Islet of Langerhans (tissue), 1 donor: ENCODE measurements at regions not wholly inside any gene's neighbourhood (a gene's known extent, or its start where the extent isn't known, plus 50 kb on each side); places are given as distances from the start of the nearest gene placed in this dataset.
"Not testable (repeated sequence)": the region's sequence is repeated elsewhere in the genome, so short reads cannot be mapped to it uniquely, and the experiment has no call there.

Experiments used
- FAIRE-seq: peaks from one replicate; lab custom pipeline; 2011; peaks lifted over from hg19 to GRCh38; lab: Jason Lieb, UNC

DNA sequence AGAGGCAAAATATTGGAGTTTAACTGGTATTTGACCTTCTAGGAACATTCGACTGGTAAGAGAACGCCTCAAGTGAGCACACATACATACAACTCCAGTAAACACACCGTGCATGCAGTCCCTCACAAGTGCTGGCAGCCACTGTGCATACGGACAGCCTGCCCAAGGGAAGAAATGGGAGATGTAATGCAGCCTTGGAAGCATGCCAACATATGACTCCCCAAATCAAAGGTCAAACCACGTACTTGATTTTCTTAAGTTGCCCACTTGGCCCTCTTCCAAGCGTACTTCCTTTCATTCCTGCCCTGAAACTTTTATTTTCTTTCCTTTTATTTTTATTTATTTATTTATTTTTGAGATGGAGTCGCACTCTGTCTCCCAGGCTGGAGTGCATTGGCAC is 206.6 kb downstream of the SPRY1 start:
- no peak for FAIRE-seq

DNA sequence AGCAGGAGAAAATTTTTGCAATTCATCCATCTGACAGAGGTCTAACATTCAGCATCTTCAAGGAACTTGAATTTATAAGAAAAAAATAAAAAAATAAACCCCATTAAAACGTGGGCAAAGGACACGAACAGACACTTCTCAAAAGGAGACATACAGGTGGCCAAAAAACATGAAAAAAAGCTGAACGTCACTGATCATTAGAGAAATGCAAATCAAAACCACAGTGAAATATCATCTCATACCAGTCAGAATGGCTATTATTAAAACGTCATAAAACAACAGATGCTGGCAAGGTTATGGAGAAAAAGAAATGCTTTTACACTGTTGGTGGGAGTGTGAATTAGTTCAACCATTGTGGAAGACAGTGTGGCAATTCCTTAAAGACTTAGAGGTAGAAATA is 209.2 kb downstream of the SPRY1 start:
- not testable (repeated sequence) for FAIRE-seq

DNA sequence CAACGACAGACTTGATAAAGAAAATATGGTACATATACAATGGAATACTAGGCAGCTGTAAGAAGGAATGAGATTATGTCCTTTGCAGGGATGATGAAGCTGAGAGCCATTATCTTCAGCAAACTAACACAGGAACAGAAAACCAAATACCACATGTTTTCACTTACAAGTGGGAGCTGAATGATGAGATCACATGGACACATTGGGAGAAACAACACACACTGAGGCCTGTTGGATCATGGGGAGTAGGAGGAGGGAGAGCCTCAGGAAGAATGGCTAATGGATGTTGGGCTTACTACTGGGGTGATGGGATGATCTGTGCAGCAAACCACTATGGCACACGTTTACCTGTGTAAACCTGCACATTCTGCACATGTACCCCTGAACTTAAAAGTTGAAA is 209.7 kb downstream of the SPRY1 start:
- FAIRE-seq = no peak

DNA sequence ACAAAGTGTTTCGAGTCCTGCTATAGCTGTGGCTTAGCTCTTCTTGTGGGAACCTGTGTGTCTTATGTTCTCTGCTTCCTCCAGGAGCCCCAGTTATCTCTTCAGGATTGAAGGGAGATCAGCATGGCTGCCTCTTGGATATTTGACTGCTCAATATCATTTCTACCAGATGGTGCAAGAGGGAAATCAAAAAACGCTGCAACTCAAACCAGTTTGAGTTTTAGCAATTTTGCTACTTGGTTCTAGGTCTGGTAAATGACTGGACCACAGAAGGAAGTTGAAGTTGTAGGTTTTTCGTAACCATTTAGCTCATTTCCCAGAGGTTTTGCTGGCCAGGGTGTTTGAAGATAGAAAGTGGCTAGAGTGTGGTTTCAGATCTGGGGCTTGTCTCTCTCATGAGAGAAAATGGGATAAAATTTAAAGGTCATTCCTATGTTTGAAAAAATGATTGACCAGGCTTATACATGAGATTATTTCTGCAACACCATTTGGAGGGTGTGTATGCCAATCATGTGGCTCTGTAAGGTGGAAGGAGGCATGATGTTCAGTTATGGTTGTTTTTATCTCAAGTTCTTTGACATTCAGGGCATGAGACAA is 210.4 kb downstream of the SPRY1 start:
- FAIRE-seq = no peak

DNA sequence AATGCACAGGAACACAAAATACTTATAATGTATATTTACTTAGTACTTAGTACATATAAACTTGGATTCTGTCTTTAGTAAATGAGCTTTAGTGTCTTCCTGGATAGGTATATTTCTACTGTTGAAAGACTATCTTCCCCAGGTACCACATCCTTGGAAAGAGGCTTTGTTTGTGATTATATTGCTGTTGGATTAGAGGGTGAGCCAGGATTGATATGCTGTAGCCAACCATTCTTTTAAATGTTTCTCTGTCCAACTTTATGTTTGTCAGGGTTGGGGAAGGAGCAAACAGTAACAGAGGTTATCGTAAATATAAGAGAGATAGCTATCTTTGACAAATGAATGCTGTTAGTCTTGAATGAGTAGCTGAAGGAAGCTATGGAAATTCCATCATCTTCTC is 213.2 kb downstream of the SPRY1 start:
- FAIRE-seq = no peak

DNA sequence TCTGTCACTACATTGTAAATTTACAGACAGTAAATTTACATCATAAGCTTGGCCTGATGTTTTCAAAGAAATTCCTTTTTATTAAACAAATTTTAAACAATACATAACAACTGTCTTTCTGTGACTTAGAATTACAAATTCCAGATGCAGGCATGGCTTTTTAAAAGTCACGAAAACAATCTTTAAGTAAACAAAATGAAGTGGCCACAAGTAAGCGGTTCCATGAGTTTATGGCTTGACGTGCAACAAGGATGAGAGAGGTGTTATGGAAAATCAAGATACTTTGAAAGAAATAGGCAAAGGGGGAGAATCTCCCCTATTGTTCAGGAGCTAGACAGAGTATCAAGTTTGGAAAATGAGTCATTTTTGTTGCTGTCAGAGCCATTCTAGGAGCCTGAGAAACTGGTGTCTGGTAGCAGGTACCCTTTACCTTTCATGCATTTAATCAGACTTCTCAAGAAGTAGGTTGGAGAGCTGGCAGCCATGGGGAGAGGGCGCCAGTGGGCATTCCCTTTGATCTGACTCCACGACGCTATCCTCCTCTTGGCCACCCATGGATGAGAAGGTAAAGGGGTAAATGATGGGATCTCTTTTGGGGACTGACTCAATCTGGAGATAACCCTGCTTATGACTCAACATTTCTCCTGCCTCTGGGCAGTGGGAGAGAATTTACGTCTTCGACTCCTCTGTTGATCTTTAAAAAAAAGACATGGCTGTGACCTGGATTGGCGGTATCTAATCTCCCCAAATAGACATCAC is 217.2 kb downstream of the SPRY1 start:
- FAIRE-seq = no peak

DNA sequence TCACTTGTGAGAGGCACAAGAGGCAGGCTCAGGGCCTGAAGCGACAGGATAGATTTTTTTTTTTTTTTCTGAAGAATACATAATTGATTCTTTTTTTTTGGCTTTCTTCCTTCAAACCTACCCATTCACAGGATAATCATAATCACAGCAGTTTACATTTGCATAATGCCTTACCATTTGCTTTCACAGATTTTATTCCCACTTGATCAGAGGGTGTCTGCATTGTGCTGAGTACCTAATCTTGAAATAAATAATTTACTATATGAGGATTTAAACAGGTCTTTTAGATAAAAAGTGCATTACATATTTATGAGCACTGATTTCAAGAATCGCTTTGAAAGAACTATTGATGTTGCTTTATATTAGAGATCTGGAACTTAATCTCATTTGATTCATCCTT is 219.3 kb downstream of the SPRY1 start:
- FAIRE-seq = no peak

DNA sequence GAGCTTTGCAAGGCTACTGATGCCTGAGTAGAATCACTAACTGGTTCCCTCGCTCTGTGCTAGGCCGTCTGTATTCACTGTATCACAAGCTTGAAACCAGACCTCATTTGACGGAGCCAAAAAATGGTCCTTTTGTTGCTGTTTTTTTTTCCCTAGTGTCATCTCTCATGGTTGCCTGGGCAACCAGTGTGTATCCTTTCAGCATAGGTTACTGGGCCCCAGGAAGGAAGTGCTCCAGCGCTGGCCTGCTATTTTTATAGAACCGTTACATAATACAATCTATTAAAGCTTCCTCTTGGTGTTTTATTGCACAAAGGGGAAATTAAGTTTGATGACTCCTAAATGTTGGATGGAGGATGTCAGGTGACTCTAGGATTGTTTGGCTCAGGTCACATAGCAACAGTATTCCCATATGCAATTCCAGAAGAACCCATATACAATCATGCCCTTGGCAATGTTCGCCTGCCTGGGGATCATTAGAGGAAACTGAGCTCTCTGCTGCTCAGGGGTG is 220.4 kb downstream of the SPRY1 start:
- FAIRE-seq = peak; percentile 49

DNA sequence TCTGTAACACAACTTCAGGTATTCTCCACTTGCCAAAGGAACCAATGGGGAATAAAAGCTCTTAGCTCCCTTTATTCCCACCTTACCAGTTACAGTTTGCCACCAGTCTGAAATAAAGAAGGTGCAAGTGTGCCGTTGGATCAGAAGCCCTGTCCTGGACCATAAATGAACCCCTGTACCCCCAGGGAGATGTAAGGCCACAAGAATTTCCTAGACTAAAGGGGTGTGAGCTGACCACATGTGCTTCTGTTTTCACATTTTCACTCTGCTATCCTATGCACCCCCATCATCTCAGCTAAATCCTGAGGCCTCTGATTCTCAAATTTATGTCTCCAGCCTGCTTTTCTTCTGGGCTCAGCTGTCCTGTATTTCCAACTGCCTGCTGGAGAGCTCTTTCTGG is 221.2 kb downstream of the SPRY1 start:
- no peak for FAIRE-seq

DNA sequence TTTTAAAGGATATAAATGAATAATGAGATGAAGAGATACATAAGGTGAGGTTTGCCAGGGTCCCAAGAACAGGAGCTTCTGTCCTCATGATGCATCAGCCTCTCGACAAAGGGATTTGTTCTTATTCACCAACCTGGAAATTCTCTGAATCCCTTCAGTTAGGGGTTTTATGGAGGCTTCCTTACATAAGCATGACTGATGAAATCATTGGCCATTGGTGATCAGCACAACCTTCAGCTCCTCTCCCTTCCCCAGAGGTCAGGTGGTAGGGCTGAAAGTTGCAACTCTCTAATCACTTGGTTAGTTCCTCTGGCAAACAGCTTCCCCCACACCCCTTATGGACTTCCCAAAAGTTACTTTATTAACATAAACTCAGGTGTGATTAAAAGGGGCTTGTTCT is 222.0 kb downstream of the SPRY1 start:
- FAIRE-seq = no peak

DNA sequence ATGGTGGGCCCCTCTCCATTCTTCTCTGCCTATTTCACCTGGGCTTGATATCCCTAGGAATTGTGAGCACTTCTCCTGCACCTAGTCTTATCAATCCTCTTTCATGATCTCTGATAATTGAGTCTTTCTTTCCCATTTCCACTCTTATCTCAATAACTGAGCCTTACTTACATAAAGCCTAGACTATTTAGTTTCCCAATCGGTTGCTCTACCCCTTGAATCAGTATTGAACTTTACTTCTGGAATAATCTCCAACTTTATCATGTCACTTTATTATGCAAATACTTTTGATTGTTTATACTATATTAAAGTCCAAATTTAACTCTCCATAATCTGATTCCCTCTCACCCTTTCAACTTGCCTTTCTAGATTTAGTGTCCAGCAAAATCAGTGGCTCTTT is 222.7 kb downstream of the SPRY1 start:
- FAIRE-seq = no peak

DNA sequence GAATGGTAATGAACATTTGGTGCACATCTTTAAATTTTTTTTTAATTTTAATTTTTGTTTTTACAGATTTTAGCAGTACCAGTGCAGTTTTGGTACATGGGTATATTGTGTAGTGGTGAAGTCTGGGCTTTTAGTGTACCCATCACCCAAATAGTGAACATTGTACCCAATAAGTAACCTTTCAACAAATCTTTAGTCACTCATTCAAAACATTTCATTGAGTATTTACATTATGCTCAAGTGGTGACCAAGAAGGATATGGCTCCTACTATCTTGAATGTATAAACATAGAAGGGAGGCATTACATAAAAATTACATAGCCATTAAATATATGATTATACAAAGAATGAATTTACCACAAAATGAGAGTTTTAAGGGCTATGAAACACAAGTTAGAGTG is 223.3 kb downstream of the SPRY1 start:
- peak; percentile 74 for FAIRE-seq

DNA sequence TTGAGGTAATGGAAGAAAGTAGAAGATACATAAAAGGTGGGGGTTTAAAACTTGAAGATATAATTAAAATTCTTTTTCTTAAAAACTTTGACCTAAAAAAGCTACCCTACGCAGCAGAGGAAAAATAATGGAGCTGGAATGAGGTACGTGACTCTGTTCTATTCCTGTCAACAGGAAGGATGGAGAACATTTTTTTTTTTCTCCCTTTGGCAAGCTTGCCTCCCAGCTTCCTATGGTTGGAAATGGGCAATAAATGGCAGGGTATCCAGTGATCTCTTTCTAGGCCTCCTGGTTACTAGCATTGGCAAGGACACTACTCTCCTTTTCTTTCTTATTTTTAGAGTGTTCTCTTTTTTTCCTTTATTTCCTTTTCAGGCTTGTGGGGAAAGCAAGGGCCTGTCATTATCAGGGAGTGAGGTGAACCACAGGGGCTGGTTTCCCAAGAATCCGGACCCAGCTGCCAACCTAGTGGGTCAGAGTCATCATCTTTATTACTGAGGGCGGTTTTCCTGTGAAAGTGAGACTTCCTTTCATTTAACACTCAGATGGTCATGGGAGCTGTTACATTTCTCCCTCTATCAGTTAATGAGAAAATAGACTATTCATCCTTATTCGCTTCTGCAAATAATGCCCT is 224.6 kb downstream of the SPRY1 start:
- no peak for FAIRE-seq

DNA sequence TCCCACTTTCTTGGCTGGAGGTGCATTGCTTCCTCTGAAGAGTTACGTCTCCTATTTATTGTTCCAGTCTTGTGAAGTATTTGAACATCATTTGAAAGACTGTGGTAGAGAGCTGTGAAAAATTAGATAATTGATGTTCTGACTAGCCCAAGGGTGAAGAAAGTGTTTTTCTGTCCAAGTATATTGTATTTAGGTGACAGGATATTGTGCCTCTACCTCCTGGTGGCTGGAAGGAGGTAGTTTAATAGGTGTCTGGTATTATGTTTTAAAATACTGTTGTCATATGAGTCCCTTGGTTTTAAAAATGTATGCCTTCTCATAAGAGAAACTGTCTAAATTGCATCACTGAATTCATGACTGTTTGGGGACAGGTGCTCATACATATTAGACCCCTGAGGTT is 226.0 kb downstream of the SPRY1 start:
- FAIRE-seq = no peak

DNA sequence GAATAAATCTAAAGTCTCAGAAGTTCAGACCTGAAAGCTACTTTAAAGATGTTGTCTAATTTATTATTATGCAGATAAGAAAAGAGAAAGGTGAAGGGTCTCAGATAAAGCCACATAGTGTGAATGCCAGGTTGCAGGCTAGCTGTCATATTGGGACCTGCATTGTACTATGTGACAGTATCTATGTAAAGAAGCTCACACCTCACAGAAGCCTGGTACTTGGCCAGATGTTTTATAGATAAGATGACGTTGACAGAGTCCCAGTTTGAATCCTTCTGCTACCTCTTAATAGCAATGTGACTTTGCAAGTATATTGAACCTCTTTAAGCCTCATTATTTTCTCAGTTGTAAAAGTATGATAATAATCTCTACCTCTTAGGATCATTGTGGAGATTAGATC is 227.0 kb downstream of the SPRY1 start:
- no peak for FAIRE-seq

DNA sequence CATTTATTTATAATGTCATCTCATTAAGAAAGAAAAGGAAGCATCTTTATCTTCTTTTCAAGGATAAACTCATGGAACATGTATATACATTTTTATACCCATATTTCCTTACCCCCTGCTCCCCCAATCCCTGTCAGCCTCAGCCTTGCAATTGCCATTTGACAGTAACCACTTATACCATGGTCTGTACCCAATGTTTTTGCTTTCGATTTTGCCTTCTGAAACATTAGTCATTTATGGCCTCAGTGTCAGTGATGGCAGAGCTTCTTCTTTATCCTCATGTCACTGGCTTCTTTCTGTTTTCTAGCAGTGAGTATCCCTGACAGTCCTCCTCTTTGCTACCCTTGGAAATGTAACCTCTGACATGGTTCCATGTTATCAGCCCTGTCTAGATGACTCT is 228.4 kb downstream of the SPRY1 start:
- FAIRE-seq = no peak

DNA sequence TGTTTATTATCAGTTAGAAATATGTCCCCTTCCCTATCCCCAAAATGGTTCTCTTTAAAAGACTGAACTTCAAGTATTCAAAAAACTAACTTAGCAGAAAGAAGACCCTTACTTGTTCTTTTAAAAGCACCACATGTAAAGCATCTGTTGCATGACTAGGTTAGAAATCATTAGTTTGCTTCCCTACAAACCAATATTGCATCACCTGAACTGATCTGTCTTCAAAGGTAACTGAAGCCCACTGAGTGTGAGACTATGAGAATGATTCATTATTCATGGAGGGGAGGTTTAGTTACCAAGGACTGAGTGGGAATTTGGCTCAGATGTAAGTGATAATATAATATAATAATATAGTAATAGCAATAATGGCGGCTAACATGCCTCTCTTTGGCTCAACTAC is 231.7 kb downstream of the SPRY1 start:
- no peak for FAIRE-seq

DNA sequence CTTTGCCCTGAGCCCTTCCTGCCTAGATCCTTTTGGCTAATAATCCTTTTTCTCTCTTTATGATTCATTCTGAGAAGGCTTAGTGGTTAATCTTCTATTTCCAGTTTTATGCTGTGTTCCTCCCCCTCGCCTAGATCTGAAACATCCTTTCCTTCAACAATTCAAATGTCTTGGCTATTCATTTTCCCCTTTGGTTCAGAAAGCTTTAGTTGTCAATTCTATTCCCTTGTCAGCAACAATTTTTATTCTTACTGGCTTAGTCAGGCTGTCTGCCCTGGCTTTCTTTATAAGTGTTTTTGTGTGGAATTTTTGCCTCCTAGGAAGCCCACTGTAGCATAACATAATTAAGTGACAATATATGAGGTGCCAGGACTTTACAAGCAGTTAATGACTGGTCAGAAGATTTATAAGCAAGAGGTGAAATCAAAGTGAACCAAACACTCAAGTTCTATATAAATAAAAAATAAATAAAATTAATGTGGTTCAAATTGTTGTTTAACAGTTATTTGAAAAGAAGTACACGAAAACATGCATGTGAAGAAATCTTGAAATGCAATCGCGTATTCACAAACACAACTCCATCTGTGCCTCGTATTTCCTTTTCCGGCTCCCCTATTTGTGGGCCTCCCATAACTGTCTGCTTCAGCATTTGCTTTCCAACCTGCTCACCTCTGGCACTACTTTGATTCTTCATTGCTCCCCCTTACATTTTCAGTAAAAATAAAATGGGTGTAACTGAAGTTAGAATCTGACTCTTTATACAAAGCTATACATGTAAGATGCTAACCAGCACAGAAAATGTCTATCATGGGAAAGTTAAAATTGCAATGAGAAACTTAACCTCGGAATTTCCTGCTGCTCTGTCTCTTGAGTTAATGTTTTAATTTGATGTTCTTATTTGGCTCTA is 235.4 kb downstream of the SPRY1 start:
- FAIRE-seq = peak; percentile 55

DNA sequence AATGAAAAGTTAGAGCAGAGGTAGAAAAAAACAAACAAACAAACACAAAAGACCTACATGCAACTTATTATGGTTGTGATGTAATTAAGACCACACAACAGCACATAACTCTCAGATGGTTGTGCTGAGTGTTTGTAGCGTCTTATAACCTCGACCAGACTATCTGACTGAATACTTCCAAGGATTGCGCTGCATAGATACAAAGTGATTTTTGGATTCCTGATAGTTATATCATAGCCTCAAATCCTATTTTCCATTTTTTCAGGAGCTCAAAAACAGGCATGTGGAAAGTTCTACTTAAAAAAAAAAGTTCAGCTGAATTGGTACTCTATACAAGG is 236.1 kb downstream of the SPRY1 start:
- no peak for FAIRE-seq

DNA sequence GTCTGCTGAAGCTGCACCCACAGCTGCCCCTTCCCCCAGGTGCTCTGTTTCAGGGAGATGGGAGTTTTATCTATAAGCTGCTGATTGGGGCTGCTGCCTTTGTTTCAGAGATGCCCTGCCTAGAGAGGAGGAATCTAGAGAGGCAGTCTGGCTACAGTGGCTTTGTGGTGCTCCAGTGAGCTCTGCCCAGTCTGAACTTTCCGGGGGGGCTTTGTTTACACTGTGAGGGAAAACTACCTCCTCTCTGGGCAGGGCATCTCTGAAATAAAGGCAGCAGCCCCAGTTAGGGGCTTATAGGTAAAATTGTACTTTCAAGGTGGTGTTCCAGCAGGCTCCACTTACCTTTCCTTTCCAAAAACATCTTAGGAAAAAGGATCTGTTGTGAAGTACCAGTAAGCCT is 242.2 kb downstream of the SPRY1 start:
- FAIRE-seq = no peak

DNA sequence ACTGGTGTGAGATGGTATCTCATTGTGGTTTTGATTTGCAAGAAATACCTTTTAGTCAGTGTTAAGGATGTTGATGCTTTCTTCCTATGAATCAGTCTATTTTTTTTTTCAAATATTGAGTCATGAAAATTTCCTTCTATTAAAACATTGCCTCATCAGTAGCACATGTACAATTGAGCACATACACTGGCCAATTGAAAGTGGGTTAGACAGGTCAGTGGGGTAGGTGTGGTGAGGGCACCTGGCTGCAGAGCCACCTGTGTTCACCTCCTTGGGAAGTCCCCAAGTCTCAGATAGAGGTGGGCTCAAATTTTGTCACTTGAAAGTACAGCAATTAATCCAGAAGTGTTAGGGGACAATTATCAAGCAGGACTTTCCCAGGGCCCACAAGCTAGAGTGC is 243.7 kb downstream of the SPRY1 start:
- no peak for FAIRE-seq

DNA sequence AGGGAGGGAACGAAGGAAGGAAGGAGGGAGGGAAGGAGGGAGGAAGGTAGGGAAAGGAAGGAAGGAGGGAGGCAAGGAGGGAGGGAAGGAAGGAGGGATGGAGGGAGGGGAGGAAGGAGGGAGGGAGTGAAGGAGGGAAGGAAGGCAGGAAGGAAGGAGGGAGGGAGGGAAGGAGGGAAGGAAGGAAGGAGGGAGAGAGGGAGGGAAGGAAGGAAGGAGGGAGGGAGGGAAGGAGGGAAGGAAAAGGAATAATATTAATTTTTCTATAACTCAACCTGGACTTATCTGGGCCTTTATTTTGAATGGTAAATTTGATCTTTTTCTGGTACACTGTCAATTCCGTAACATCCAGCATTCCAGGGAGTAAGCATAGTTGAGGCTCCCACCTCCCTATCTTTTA is 244.2 kb downstream of the SPRY1 start:
- FAIRE-seq = no peak

DNA sequence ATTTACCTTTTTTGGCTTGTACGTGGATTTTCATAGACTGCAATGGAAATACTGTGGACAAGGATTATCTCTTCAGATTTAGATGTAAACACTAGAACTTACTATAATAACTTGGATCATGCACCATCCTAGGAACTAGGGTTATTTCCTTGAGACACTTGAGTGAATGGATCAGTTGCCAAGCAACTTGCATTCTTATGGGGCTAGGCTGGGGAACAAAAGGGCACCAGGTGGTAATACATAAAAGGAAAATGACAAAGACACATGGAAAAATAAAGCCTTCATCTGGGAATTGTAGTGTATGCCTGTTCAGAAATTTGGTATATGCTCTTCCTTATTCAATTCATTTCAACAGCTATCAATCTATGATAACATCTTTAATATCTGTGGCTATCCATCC is 247.1 kb downstream of the SPRY1 start:
- FAIRE-seq = no peak
